SK-N-SH (cell line): ENCODE measurements at regions not wholly inside any gene's neighbourhood (a gene's known extent, or its start where the extent isn't known, plus 50 kb on each side); places are given as distances from the start of the nearest gene placed in this dataset.

Experiments used
- CTCF ChIA-PET: fragments of 300-600, 350-600 bp; formaldehyde crosslinking; extraction: SDS; loops from one replicate; lab custom pipeline; 2021; lab: Yijun Ruan, JAX
- POLR2A ChIA-PET: fragments of 350-600 bp; sonication (Branson Sonifier 250); formaldehyde crosslinking; extraction: SDS; loops from one replicate; lab custom pipeline; 2020; ENCODE audit warnings: antibody characterized with exemption, inconsistent platforms; lab: Yijun Ruan, JAX
- DNase-seq: peaks from one replicate; pipeline ENCODE4 v3.0.0; 2012
- H2AFZ ChIP-seq: fragments of 200-600 bp; sonication (generic); 2 replicates; pipeline ENCODE4 v1.8.1; 2016; ENCODE audit warnings: antibody characterized with exemption, mild to moderate bottlenecking, low read depth
- H3F3A ChIP-seq: fragments of 200-600 bp; sonication (generic); replicated peaks from 2 replicates; pipeline ENCODE3; 2016; ENCODE audit warnings: antibody characterized with exemption, mild to moderate bottlenecking; ENCODE audit not compliant: insufficient read depth
- H3K27ac ChIP-seq, 2 experiments: fragments of 200-500 bp in 1 of 2; fragments of 200-600 bp in 1 of 2; sonication (Bioruptor generic) in 1 of 2; sonication (generic), shearing (Covaris generic) in 1 of 2; 2 replicates each; pipeline versions ENCODE4 v1.5.1 to v1.6.1; 2014 to 2016; ENCODE audit warnings: low read depth in 2 of 2, inconsistent platforms in 1 of 2, low read length in 1 of 2, mild to moderate bottlenecking in 1 of 2, mixed read lengths in 1 of 2
- H3K27me3 ChIP-seq: fragments of 200-600 bp; sonication (generic), shearing (Covaris generic); 2 replicates; pipeline ENCODE4 v1.6.1; 2016; ENCODE audit warnings: mixed run types; ENCODE audit not compliant: insufficient read depth
- H3K36me3 ChIP-seq, 2 experiments: fragments of 200-500 bp in 1 of 2; fragments of 200-600 bp in 1 of 2; sonication (Bioruptor generic) in 1 of 2; sonication (generic) in 1 of 2; replicated peaks in 1 of 2; 2 replicates each; pipeline versions ENCODE3 to v1.5.1; 2014 to 2016; ENCODE audit warnings: low read length in 1 of 2, mild to moderate bottlenecking in 1 of 2; ENCODE audit not compliant: insufficient read depth in 2 of 2, control insufficient read depth in 1 of 2
- H3K4me1 ChIP-seq, 2 experiments: fragments of 200-500 bp in 1 of 2; fragments of 200-600 bp in 1 of 2; sonication (Bioruptor generic) in 1 of 2; sonication (generic), shearing (Covaris generic) in 1 of 2; 2 replicates each; pipeline versions ENCODE4 v1.5.1 to v1.6.1; 2014 to 2016; ENCODE audit warnings: low read depth in 1 of 2, low read length in 1 of 2, mixed run types in 1 of 2; ENCODE audit not compliant: insufficient read depth in 2 of 2, control insufficient read depth in 1 of 2
- H3K4me2 ChIP-seq: fragments of 200-600 bp; sonication (generic), shearing (Covaris generic); 2 replicates; pipeline ENCODE4 v1.6.1; 2017; ENCODE audit warnings: mixed run types
- H3K4me3 ChIP-seq, 2 experiments: fragments of 200-500 bp in 1 of 2; fragments of 200-600 bp in 1 of 2; sonication (Bioruptor generic) in 1 of 2; sonication (generic), shearing (Covaris generic) in 1 of 2; 2 replicates each; pipeline versions ENCODE4 v1.5.1 to v1.8.1; 2014 to 2016; ENCODE audit warnings: low read depth in 2 of 2, inconsistent platforms in 1 of 2, low read length in 1 of 2, mild to moderate bottlenecking in 1 of 2, mixed read lengths in 1 of 2, moderate library complexity in 1 of 2
- H3K79me2 ChIP-seq: fragments of 200-600 bp; sonication (generic); 2 replicates; pipeline ENCODE4 v1.8.1; 2017; ENCODE audit warnings: mild to moderate bottlenecking; ENCODE audit not compliant: insufficient read depth
- H3K9ac ChIP-seq: fragments of 200-600 bp; sonication (generic); 2 replicates; pipeline ENCODE4 v1.6.1; 2017; ENCODE audit warnings: mixed run types
- H3K9me2 ChIP-seq: fragments of 200-600 bp; sonication (generic); 2 replicates; pipeline ENCODE4 v1.6.1; 2017; ENCODE audit warnings: mixed run types
- H3K9me3 ChIP-seq: fragments of 200-600 bp; sonication (generic); 2 replicates; pipeline ENCODE4 v1.6.1; 2017; ENCODE audit warnings: mixed run types, mild to moderate bottlenecking, moderate library complexity
- H4K20me1 ChIP-seq: fragments of 200-600 bp; sonication (generic); 2 replicates; pipeline ENCODE4 v1.6.1; 2017; ENCODE audit warnings: mild to moderate bottlenecking, mixed run types; ENCODE audit not compliant: insufficient read depth
- EZH2phosphoT487 ChIP-seq: fragments of 200-600 bp; sonication (generic); IDR thresholded peaks from 2 replicates; pipeline ENCODE4 v1.6.1; 2017; ENCODE audit warnings: low read depth, mixed run types, mild to moderate bottlenecking, antibody characterized with exemption, moderate library complexity, borderline replicate concordance
- GABPA ChIP-seq: IDR thresholded peaks from 2 replicates; pipeline ENCODE4 v1.4.0; 2012; ENCODE audit warnings: low read depth, mild to moderate bottlenecking
- JUND ChIP-seq: IDR thresholded peaks from 2 replicates; pipeline ENCODE4 v1.4.0; 2012
- MXI1 ChIP-seq: IDR thresholded peaks from 2 replicates; pipeline ENCODE4 v1.6.1; 2012; ENCODE audit warnings: mild to moderate bottlenecking, low read depth, low read length, improper control_type of control experiment
- NFIC ChIP-seq: IDR thresholded peaks from 2 replicates; pipeline ENCODE4 v1.4.0; 2012; ENCODE audit warnings: borderline replicate concordance
- NRF1 ChIP-seq: IDR thresholded peaks from 2 replicates; pipeline ENCODE4 v1.6.1; 2012; ENCODE audit warnings: low read depth, mild to moderate bottlenecking, low read length
- SIN3A ChIP-seq: IDR thresholded peaks from 2 replicates; pipeline ENCODE4 v1.6.1; 2012; ENCODE audit warnings: low read depth, mild to moderate bottlenecking, low read length, moderate library complexity, borderline replicate concordance
- TAF1 ChIP-seq: IDR thresholded peaks from 2 replicates; pipeline ENCODE4 v1.6.1; 2012; ENCODE audit warnings: low read depth, mild to moderate bottlenecking, low read length, moderate library complexity, borderline replicate concordance
- TEAD4 ChIP-seq: IDR thresholded peaks from 2 replicates; pipeline ENCODE4 v1.4.0; 2012; ENCODE audit warnings: mild to moderate bottlenecking, borderline replicate concordance; ENCODE audit not compliant: insufficient read depth
- WGBS: methylation state at CpG from one replicate; pipeline ENCODE4 v1.1.6; 2017; ENCODE audit warnings: low lambda C conversion rate; 5-methylcytosine and 5-hydroxymethylcytosine counted together
- TF ChIP-seq, protein P1 (sequence below): fragments of 150-350 bp; IDR thresholded peaks from 2 replicates; pipeline ENCODE4 v1.6.1; 2017; ENCODE audit warnings: antibody characterized with exemption, low read length, low read depth, borderline replicate concordance
- TF ChIP-seq, protein P2 (sequence below): IDR thresholded peaks from 2 replicates; pipeline ENCODE4 v1.4.0; 2012; ENCODE audit warnings: low read depth, borderline replicate concordance

DNA sequence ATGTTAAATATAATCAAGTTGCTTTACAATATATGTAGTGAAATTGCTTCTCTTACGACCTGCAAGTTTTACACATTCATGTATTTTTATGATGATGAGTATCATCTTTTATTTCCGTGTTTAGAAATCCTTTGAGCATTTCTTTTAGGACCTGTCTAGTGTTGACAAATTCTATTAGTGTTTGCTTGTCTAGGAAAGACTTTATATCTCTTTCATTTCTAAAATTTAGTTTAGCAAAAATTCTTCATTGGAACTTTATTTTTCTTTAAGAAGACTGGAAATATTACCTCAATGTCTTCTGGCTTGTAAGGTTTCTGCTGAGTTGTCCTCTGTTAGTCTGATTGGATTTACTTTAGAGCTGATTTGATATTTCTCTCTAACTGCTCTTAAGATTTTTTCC is 920.9 kb upstream of the CTNND2 start:
- no peak for DNase-seq
- Histone ChIP-seq H3K36me3 (no peaks in the 10 kb centered on the region), H3K79me2 (no peaks in the 10 kb centered on the region), H3F3A (no peaks in the 10 kb centered on the region), H3K4me3 (no peak overlapping the region), H3K9ac (no peak overlapping the region), H3K9me2 (no peaks in the 10 kb centered on the region), H4K20me1 (no peaks in the 10 kb centered on the region), H3K4me2 (no peak overlapping the region), H3K27ac (no peak overlapping the region), H3K9me3 (no peaks in the 10 kb centered on the region), H3K4me1 (no peaks in the 10 kb centered on the region), H2AFZ (no peak overlapping the region), H3K27me3 (no peaks in the 10 kb centered on the region)
- ChIA-PET CTCF (no interaction called here), POLR2A (no interaction called here)
- TF ChIP-seq, protein P1, sequence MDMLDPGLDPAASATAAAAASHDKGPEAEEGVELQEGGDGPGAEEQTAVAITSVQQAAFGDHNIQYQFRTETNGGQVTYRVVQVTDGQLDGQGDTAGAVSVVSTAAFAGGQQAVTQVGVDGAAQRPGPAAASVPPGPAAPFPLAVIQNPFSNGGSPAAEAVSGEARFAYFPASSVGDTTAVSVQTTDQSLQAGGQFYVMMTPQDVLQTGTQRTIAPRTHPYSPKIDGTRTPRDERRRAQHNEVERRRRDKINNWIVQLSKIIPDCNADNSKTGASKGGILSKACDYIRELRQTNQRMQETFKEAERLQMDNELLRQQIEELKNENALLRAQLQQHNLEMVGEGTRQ = no peak
- TF ChIP-seq EZH2phosphoT487 (no peak), SIN3A (no peak), TAF1 (no peak), JUND (no peak), MXI1 (no peak), NRF1 (no peak), TEAD4 (no peak), NFIC (no peak)
- WGBS = 1% methylated on average over 2 of the region's 2 CpGs

DNA sequence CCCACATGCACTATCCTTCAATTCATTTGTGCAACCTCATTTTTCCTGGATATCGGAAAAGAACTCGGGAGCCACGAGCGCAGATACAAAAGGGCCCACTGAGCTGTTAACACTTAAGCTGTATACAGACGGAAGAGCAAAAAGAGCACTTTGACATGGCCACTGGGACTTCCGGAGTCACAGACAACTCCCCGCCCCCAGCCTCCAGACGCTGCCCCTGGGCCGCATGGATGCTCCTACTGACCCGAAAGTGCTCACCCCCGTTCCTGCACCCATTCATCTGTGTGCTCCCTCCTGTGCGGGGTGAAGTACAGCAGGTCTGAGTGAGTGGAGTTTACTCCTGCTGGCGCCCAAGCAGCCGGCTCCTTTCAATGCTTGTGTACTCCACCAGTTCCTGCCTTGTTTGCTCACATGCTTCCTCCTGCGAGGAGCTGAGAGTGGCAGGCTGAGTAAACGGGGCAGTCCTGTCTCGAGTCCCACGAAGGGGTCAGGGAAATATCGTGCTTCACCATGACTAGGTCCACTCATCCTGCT is 901.0 kb upstream of the CTNND2 start:
- ChIA-PET CTCF (no interaction called here), POLR2A (no interaction called here)
- Histone ChIP-seq H3F3A (no peaks in the 10 kb centered on the region), H3K4me3 (no peak overlapping the region), H3K9ac (no peak overlapping the region), H3K9me2 (no peaks in the 10 kb centered on the region), H2AFZ (no peak overlapping the region), H3K9me3 (no peaks in the 10 kb centered on the region), H3K27ac (no peak overlapping the region), H3K79me2 (no peaks in the 10 kb centered on the region), H3K36me3 (no peaks in the 10 kb centered on the region), H3K27me3 (no peaks in the 10 kb centered on the region), H3K4me1 (no peaks in the 10 kb centered on the region), H3K4me2 (no peak overlapping the region), H4K20me1 (no peaks in the 10 kb centered on the region)
- 28% methylated on average over 15 of the region's 19 CpGs for WGBS
- no peak for DNase-seq
- no peak for TF ChIP-seq GABPA
- TF ChIP-seq, protein P2, sequence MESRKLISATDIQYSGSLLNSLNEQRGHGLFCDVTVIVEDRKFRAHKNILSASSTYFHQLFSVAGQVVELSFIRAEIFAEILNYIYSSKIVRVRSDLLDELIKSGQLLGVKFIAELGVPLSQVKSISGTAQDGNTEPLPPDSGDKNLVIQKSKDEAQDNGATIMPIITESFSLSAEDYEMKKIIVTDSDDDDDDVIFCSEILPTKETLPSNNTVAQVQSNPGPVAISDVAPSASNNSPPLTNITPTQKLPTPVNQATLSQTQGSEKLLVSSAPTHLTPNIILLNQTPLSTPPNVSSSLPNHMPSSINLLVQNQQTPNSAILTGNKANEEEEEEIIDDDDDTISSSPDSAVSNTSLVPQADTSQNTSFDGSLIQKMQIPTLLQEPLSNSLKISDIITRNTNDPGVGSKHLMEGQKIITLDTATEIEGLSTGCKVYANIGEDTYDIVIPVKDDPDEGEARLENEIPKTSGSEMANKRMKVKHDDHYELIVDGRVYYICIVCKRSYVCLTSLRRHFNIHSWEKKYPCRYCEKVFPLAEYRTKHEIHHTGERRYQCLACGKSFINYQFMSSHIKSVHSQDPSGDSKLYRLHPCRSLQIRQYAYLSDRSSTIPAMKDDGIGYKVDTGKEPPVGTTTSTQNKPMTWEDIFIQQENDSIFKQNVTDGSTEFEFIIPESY = no peak
